Stimulated activated CD4-positive, alpha-beta T cell treated with anti-CD3 and anti-CD28 coated beads, Interleukin-1b, Interleukin-23, amount 100 ng/mL, for 24 hours (primary cell): ENCODE measurements at regions not wholly inside any gene's neighbourhood (a gene's known extent, or its start where the extent isn't known, plus 50 kb on each side); places are given as distances from the start of the nearest gene placed in this dataset.

Experiments used
- DNase-seq, 4 experiments: peaks; one replicate each; pipeline ENCODE4 v3.0.0-alpha.2; 2020; ENCODE audit warnings: low read depth in 4 of 4, low spot score in 1 of 4

GRCh38 chr3:36257158-36257852 is 123.0 kb upstream of the STAC start:
- DNase-seq, result no peak

GRCh38 chr3:36258421-36258820 is 121.9 kb upstream of the STAC start:
- DNase-seq, result no peak

- DNase-seq, result no peak
These were observed 120.7 kb upstream of the STAC start for GRCh38 chr3:36259580-36259979.

- no peak for DNase-seq
These were observed 111.0 kb upstream of the STAC start for GRCh38 chr3:36269274-36269673.

- DNase-seq, result no peak
These were observed 97.5 kb upstream of the STAC start for GRCh38 chr3:36282766-36283165.

GRCh38 chr3:36295296-36295695 is 85.0 kb upstream of the STAC start:
- no peak for DNase-seq

- no peak for DNase-seq
These were observed 83.1 kb upstream of the STAC start for GRCh38 chr3:36297195-36297594.

- no peak for DNase-seq
These were observed 82.1 kb upstream of the STAC start for GRCh38 chr3:36298188-36298587.

- no peak for DNase-seq
These were observed 78.2 kb upstream of the STAC start for GRCh38 chr3:36302158-36302509.

- DNase-seq, result no peak
These were observed 77.7 kb upstream of the STAC start for GRCh38 chr3:36302626-36303025.

- no peak for DNase-seq
These were observed 77.0 kb upstream of the STAC start for GRCh38 chr3:36303286-36303685.

- no peak for DNase-seq
These were observed 74.3 kb upstream of the STAC start for GRCh38 chr3:36305929-36306520.

- DNase-seq, result no peak
These were observed 71.2 kb upstream of the STAC start for GRCh38 chr3:36309092-36309491.

GRCh38 chr3:36312351-36312750 is 68.0 kb upstream of the STAC start:
- DNase-seq, result no peak

- DNase-seq, result no peak
These were observed 62.4 kb upstream of the STAC start for GRCh38 chr3:36317915-36318314.

- DNase-seq, result no peak
These were observed 61.6 kb upstream of the STAC start for GRCh38 chr3:36318621-36319200.

GRCh38 chr3:36319680-36320079 is 60.6 kb upstream of the STAC start:
- no peak for DNase-seq
